ENCODE measurements at regions not wholly inside any gene's neighbourhood (a gene's known extent, or its start where the extent isn't known, plus 50 kb on each side); places are given as distances from the start of the nearest gene placed in this dataset.
"Not testable (repeated sequence)": the region's sequence is repeated elsewhere in the genome, so short reads cannot be mapped to it uniquely, and the experiment has no call there.

- Mint-ChIP-seq H3K9me3 (peaks cover 0 to 32% (median 12%) of the 10 kb centered on the region in 7 donors), H3K27me3 (no peaks in the 10 kb centered on the region), H3K4me1 (no peaks in the 10 kb centered on the region), H3K27ac (no peak overlapping the region), H3K4me3 (no peak overlapping the region), H3K36me3 (no peaks in the 10 kb centered on the region)
- ATAC-seq (ENCODE audit: low read depth in 2 of 2) (no peak), DNase-seq (no peak)
These were observed 474.5 kb upstream of the SYT4 start for GRCh38 chr18:43751835-43752234.

- Mint-ChIP-seq H3K36me3 (no peaks in the 10 kb centered on the region), H3K27me3 (no peaks in the 10 kb centered on the region), H3K27ac (no peak overlapping the region), H3K4me3 (no peak overlapping the region), H3K9me3 (peaks cover 0 to 18% (median 3%) of the 10 kb centered on the region in 7 donors), H3K4me1 (no peaks in the 10 kb centered on the region)
- ATAC-seq (ENCODE audit: low read depth in 2 of 2) = no peak
- DNase-seq = no peak
These were observed 480.0 kb upstream of the SYT4 start for GRCh38 chr18:43757273-43757672.

DNA sequence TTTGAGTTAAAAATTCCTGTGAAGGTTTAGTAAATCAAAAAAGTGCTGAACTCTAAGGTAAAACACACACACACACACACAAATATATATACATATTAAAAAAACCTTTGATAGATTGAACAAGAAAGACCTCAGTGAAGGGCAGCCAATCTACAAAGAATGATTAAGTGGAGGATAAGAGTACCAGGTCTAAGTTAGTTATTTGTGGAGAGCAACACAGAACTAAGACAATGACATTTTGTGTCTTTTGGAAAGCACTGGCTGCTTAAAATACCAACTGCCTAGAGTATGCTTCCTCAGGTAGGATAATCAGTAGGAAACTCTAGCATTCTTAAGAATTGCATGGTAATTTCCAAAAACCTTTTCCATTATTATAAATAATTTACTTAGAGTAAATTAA lies 481.4 kb upstream of the SYT4 start:
- Mint-ChIP-seq H3K27ac (no peak overlapping the region), H3K36me3 (no peaks in the 10 kb centered on the region), H3K4me1 (no peaks in the 10 kb centered on the region), H3K4me3 (no peak overlapping the region), H3K27me3 (no peaks in the 10 kb centered on the region), H3K9me3 (peaks cover 0 to 8% (median 2%) of the 10 kb centered on the region in 7 donors)
- ATAC-seq (ENCODE audit: low read depth in 2 of 2) (no peak), DNase-seq (no peak)

- no peaks in the 10 kb centered on the region for H3K36me3 Mint-ChIP-seq
- ATAC-seq (ENCODE audit: low read depth in 2 of 2) (no peak), DNase-seq (no peak)
- no peaks in the 10 kb centered on the region for H3K27me3 Mint-ChIP-seq
- no peaks in the 10 kb centered on the region for H3K4me1 Mint-ChIP-seq
- H3K4me3 Mint-ChIP-seq = no peak overlapping the region
- no peak overlapping the region for H3K27ac Mint-ChIP-seq
- peaks cover 0 to 5% (median 2%) of the 10 kb centered on the region in 7 donors for H3K9me3 Mint-ChIP-seq
These were observed 482.7 kb upstream of the SYT4 start for GRCh38 chr18:43760010-43760409.

- DNase-seq (no peak), ATAC-seq (ENCODE audit: low read depth in 2 of 2) (no peak)
- Mint-ChIP-seq H3K9me3 (peaks cover 0 to 5% (median 0%) of the 10 kb centered on the region in 7 donors), H3K4me3 (no peak overlapping the region), H3K27me3 (no peaks in the 10 kb centered on the region), H3K27ac (no peak overlapping the region), H3K4me1 (no peaks in the 10 kb centered on the region), H3K36me3 (no peaks in the 10 kb centered on the region)
These were observed 495.6 kb upstream of the SYT4 start for GRCh38 chr18:43772907-43773306.

DNA sequence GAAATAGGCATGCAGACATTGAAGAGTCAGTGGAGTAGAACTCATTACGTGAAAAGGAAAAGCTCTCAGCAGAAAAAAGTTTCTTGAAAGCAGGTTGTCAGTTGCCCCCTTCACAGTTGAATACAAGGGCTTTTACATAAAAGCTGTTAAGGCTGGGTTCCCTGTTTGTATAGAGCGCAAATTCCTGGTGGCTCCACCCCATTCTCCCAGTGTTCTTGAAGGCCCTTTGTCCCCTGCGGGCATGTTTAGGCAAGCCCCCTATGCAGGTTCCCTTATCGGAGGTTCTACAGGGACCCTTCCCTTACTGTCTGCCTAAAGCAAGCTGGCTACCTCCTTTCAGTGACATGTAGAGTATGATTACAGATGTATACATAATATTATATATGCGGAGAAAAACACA lies 497.2 kb upstream of the SYT4 start:
- H3K4me1 Mint-ChIP-seq = no peaks in the 10 kb centered on the region
- DNase-seq (no peak), ATAC-seq (ENCODE audit: low read depth in 2 of 2) (no peak)
- H3K27ac Mint-ChIP-seq = no peak overlapping the region
- peaks cover 0 to 2% (median 0%) of the 10 kb centered on the region in 7 donors for H3K9me3 Mint-ChIP-seq
- H3K4me3 Mint-ChIP-seq = no peak overlapping the region
- H3K36me3 Mint-ChIP-seq = no peaks in the 10 kb centered on the region
- no peaks in the 10 kb centered on the region for H3K27me3 Mint-ChIP-seq

DNA sequence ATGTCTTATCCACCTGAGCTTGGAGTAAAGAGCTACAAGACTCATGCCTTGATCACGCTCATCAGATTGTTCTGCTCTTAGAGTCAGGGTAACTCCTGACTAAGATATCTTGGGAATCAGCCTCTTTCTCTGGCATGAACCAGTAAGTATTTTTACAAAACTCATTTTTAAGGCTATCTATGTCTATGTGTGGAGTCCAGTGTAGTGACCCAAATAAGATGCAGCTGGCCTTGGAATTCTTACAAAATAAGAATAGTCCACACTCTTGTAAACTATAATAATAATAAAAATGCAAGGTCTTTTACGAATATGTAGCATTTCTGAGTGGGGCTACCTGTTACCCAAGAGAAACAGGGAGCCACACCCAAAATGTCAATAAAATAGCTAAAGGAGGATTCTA lies 498.3 kb upstream of the SYT4 start:
- H3K27ac Mint-ChIP-seq = no peak overlapping the region
- H3K4me1 Mint-ChIP-seq = no peaks in the 10 kb centered on the region
- no peaks in the 10 kb centered on the region for H3K36me3 Mint-ChIP-seq
- no peak overlapping the region for H3K4me3 Mint-ChIP-seq
- H3K9me3 Mint-ChIP-seq = peaks cover 0 to 2% (median 0%) of the 10 kb centered on the region in 7 donors
- no peaks in the 10 kb centered on the region for H3K27me3 Mint-ChIP-seq
- ATAC-seq (ENCODE audit: low read depth in 2 of 2) (no peak), DNase-seq (no peak)

GRCh38 chr18:43776997-43777396 lies 499.7 kb upstream of the SYT4 start:
- no peak overlapping the region for H3K27ac Mint-ChIP-seq
- no peak for ATAC-seq (ENCODE audit: low read depth in 2 of 2)
- peaks cover 0 to 2% (median 0%) of the 10 kb centered on the region in 7 donors for H3K9me3 Mint-ChIP-seq
- H3K27me3 Mint-ChIP-seq = no peaks in the 10 kb centered on the region
- no peaks in the 10 kb centered on the region for H3K36me3 Mint-ChIP-seq
- no peak overlapping the region for H3K4me3 Mint-ChIP-seq
- H3K4me1 Mint-ChIP-seq = no peaks in the 10 kb centered on the region
- no peak for DNase-seq

GRCh38 chr18:43777636-43778304 lies 500.5 kb upstream of the SYT4 start:
- Mint-ChIP-seq H3K4me3 (no peak overlapping the region), H3K36me3 (no peaks in the 10 kb centered on the region), H3K9me3 (peaks cover 0 to 2% (median 0%) of the 10 kb centered on the region in 7 donors), H3K27me3 (no peaks in the 10 kb centered on the region), H3K4me1 (no peaks in the 10 kb centered on the region), H3K27ac (no peak overlapping the region)
- no peak for ATAC-seq (ENCODE audit: low read depth in 2 of 2)
- no peak for DNase-seq

GRCh38 chr18:43780782-43781340 lies 503.6 kb upstream of the SYT4 start:
- Mint-ChIP-seq H3K36me3 (no peaks in the 10 kb centered on the region), H3K4me3 (no peak overlapping the region), H3K4me1 (no peaks in the 10 kb centered on the region), H3K27ac (no peak overlapping the region), H3K27me3 (no peaks in the 10 kb centered on the region), H3K9me3 (peaks cover 0 to 4% (median 0%) of the 10 kb centered on the region in 7 donors)
- ATAC-seq (ENCODE audit: low read depth in 2 of 2) (no peak), DNase-seq (no peak)

DNA sequence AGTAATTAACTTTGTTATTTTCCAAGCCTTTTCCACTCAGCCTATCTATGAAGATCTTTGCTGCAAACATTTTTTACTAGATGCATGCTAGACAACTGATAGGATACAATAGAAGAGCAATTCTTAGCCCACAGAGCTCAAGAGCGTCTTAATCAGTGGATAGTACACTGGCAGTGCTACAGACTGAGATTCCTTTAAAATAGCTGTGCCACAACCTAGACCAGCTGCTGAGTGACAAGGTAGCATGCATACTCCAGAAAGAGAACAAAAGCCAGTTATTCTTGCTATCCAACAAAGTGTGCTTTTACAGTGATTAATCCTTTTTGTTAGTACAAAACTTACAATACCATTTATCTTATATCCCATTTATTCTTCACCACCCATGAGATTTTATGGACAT lies 507.9 kb upstream of the SYT4 start:
- no peak for ATAC-seq (ENCODE audit: low read depth in 2 of 2)
- H3K36me3 Mint-ChIP-seq = no peaks in the 10 kb centered on the region

DNA sequence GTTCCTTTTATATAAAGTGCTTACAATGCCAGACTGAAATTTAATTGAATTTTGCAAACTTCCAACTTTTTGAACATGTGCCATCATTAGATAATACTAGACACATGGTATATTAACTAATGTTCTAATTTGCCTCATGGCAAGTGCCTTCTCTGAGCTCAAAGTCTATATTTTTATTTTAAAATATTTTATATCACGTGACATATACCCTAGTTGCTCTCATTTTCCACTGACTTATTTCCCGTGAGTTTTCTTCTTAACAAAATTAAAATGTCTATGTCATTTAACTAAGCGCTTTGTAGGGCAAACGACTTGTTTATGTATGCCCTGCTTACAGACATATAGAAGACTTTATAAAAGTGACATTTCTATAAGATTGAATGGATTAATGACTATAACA lies 509.6 kb upstream of the SYT4 start:
- H3K27ac Mint-ChIP-seq = no peak overlapping the region
- H3K4me3 Mint-ChIP-seq = no peak overlapping the region
- ATAC-seq (ENCODE audit: low read depth in 2 of 2) (no peak), DNase-seq (no peak)
- no peaks in the 10 kb centered on the region for H3K36me3 Mint-ChIP-seq
- H3K27me3 Mint-ChIP-seq = no peaks in the 10 kb centered on the region
- peaks cover 0 to 4% (median 0%) of the 10 kb centered on the region in 7 donors for H3K9me3 Mint-ChIP-seq
- no peaks in the 10 kb centered on the region for H3K4me1 Mint-ChIP-seq

More for the DNA sequence above, 507.9 kb upstream of the SYT4 start:
- no peak for DNase-seq
- Mint-ChIP-seq H3K9me3 (peaks cover 0 to 4% (median 0%) of the 10 kb centered on the region in 7 donors), H3K27me3 (no peaks in the 10 kb centered on the region), H3K27ac (no peak overlapping the region), H3K4me1 (no peaks in the 10 kb centered on the region), H3K4me3 (no peak overlapping the region)

DNA sequence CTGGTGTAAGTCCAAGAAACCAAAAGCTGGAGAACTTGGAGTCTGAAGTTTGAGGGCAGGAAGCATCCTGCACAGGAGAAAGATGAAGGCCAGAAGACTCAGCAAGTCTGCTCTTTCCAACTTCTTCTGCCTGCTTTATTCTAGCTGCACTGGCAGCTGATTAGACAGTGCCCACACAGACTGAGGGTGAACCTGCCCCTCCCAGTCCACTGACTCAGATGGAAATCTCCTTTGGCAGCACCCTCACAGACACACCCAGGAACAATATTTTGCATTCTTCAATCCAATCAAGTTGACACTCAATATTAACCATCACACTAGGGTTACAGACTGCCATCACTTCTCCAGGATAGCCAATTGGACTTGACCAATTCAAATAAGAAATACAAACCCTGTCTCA lies 510.4 kb upstream of the SYT4 start:
- not testable (repeated sequence) for H3K36me3 Mint-ChIP-seq; H3K27ac Mint-ChIP-seq; ATAC-seq (ENCODE audit: low read depth in 2 of 2); H3K27me3 Mint-ChIP-seq; H3K4me1 Mint-ChIP-seq; H3K4me3 Mint-ChIP-seq; DNase-seq; H3K9me3 Mint-ChIP-seq

- no peaks in the 10 kb centered on the region for H3K27me3 Mint-ChIP-seq
These were observed 512.1 kb upstream of the SYT4 start for GRCh38 chr18:43789234-43790000.

More at GRCh38 chr18:43789234-43790000, 512.1 kb upstream of the SYT4 start:
- Mint-ChIP-seq H3K4me1 (no peaks in the 10 kb centered on the region), H3K9me3 (no peaks in the 10 kb centered on the region), H3K4me3 (no peak overlapping the region), H3K36me3 (no peaks in the 10 kb centered on the region), H3K27ac (no peak overlapping the region)
- ATAC-seq (ENCODE audit: low read depth in 2 of 2) (no peak), DNase-seq (no peak)

Data from naive B cell (primary cell).